AG04449 (cell line): ENCODE measurements at regions not wholly inside any gene's neighbourhood (a gene's known extent, or its start where the extent isn't known, plus 50 kb on each side); places are given as distances from the start of the nearest gene placed in this dataset.

Source experiments
- CTCF ChIA-PET: fragments of 350-600 bp; formaldehyde crosslinking; extraction: SDS; loops from one replicate; lab custom pipeline; 2021; ENCODE audit warnings: antibody characterized with exemption; lab: Yijun Ruan, JAX
- POLR2A ChIA-PET: fragments of 400-600, 350-600 bp; formaldehyde crosslinking; extraction: SDS; loops from one replicate; lab custom pipeline; 2020; ENCODE audit warnings: antibody characterized with exemption, inconsistent platforms; lab: Yijun Ruan, JAX
- DNase-seq: peaks from one replicate; pipeline ENCODE4 v3.0.0-alpha.2; 2010; ENCODE audit warnings: low read depth, low spot score
- H3K4me3 ChIP-seq: 2 replicates; pipeline ENCODE4 v1.5.1; 2011; ENCODE audit warnings: low read depth, mild to moderate bottlenecking, control low read depth, low read length
- TF ChIP-seq, protein P1 (sequence below): IDR thresholded peaks from one replicate; pipeline ENCODE4 v1.5.1; 2011; ENCODE audit warnings: mild to moderate bottlenecking, moderate library complexity, low read length, control low read depth, inconsistent platforms; ENCODE audit not compliant: insufficient read depth; ENCODE audit errors: missing control alignments

DNA sequence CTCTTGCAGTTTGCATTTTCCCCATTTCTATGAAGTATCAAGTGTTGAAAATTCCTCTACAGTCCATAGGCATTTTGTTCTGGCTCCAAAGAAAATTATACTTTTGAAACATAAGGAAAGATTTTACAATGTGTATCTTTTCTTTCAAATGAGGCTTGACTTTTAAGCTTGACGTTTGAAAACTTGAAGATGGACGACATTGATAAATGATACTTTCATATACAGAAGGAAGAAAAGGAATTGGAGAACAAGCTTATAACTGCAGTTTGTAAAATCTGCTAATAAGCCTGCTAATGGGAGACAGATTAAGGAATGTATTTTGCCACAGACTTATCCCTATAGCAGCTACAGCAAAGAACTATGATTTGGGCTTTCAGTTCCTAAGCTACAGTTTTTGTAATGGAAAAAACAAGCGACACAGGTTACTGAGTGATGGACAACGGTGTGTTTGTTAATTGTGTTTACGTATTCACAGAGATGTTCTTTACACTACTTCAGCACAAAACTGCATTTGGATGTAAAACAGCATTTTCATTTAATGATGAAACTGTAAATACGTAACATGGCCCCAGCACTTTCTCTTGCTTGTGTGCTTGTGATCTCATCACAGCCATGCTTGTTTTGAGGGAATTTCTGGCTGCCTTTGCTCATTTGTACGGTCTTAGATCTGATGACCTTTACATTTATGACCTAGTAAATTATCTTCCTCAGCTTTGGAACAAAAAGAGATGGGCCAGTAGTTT is 83.2 kb upstream of the FAT1 start:
- H3K4me3 ChIP-seq = no peak overlapping the region
- CTCF ChIA-PET = interaction anchor here (0.8 kb wide), 2 partner anchors 15 to 17 kb away, joined by 3 read pairs; no protein-coding TSS in a partner anchor
- TF ChIP-seq, protein P1, sequence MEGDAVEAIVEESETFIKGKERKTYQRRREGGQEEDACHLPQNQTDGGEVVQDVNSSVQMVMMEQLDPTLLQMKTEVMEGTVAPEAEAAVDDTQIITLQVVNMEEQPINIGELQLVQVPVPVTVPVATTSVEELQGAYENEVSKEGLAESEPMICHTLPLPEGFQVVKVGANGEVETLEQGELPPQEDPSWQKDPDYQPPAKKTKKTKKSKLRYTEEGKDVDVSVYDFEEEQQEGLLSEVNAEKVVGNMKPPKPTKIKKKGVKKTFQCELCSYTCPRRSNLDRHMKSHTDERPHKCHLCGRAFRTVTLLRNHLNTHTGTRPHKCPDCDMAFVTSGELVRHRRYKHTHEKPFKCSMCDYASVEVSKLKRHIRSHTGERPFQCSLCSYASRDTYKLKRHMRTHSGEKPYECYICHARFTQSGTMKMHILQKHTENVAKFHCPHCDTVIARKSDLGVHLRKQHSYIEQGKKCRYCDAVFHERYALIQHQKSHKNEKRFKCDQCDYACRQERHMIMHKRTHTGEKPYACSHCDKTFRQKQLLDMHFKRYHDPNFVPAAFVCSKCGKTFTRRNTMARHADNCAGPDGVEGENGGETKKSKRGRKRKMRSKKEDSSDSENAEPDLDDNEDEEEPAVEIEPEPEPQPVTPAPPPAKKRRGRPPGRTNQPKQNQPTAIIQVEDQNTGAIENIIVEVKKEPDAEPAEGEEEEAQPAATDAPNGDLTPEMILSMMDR = no peak
- POLR2A ChIA-PET = no interaction called here
- DNase-seq = no peak

DNA sequence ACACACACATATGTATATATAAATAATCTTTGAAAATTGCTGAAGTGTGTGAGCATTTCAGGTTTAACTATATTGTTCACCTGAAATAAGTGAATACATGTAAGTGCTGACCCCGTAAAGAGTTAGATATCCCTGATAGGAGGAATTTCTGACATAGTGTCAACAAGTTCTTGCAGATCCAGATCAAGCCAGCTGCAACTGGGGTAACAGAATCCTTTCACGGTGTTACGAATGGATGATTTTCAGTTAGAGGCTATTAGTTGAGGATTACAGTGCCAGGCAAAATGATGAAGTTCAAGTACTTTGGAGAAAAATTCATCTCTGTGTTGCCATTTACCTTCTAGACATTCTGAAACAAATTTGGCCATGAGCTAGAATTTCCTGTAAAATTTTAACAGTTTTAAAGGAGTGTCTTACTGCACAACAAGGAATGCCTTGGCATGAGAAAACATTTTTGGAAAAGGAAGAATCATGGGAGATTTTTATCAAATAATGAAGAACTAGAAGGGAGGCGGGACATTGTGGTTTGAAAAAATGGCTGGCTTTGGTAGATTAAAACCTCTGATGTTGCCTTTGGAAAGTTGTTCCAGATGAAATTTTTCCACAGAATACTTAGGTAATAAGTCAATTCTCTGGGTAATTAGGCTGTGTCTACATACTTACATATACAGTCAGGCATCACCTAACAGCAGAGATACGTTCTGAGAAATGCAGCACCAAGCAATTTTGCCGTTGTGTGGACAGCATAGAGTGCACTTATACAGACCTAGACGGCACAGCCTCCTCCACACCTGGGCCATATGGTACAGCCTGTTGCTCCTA is 84.4 kb upstream of the FAT1 start:
- no peak for DNase-seq
- no peak overlapping the region for H3K4me3 ChIP-seq
- ChIA-PET POLR2A (interaction anchor here (1.4 kb wide), 1 partner anchor 82 kb away, joined by 8 read pairs; no protein-coding TSS in a partner anchor), CTCF (interaction anchor here (0.8 to 1.2 kb wide), 3 partner anchors 10 to 16 kb away, joined by 3 read pairs; no protein-coding TSS in a partner anchor)
- TF ChIP-seq, protein P1 = no peak

DNA sequence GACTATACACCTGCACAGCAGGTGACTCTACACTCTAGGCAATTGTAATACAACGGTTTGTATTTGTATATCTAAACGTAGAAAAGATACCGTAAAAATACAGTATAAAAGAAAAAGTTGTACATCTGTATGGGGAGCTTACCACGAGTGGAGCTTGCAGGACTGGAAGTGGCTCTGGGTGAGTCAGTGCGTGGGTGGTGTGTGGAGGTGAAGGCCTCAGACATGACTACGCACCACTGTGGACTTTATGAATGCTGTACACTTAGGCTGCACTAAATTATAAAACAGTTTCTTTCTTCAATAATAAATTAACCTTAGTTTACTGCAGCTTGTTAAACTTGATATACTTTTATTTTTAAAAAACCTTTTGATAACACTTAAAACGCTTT is 85.0 kb upstream of the FAT1 start:
- H3K4me3 ChIP-seq = no peak overlapping the region
- CTCF ChIA-PET = interaction anchor here (0.9 to 1.2 kb wide), 3 partner anchors 9 to 74 kb away, joined by 3 read pairs; no protein-coding TSS in a partner anchor
- POLR2A ChIA-PET = interaction anchor here (0.7 to 1.4 kb wide), 2 partner anchors 19 to 83 kb away, joined by 3 to 8 read pairs; no protein-coding TSS in a partner anchor
- TF ChIP-seq, protein P1 = no peak
- DNase-seq = no peak

DNA sequence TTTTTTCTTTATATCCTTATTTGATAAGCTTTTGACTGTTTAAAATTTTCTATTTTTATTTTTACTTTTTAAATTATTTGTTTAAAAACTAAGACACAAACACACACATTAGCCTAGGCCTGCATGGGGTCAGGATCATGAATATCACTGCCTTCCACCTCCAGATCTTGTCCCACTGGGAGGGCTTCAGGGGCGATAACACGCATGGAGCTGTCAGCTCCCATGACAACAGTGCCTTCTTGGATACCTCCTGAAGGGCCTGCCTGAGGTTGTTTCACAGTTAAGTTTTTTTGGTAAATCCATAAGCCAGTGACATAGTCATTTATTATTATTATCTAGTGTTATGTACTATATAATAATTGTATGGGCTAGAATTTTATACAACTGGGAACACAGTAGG is 85.4 kb upstream of the FAT1 start:
- no peak for DNase-seq
- no peak overlapping the region for H3K4me3 ChIP-seq
- TF ChIP-seq, protein P1 = no peak
- ChIA-PET CTCF (interaction anchor here (1.0 to 1.2 kb wide), 2 partner anchors 14 to 74 kb away, joined by 3 read pairs; no protein-coding TSS in a partner anchor), POLR2A (interaction anchor here (0.7 to 1.4 kb wide), 2 partner anchors 20 to 83 kb away, joined by 3 to 8 read pairs; no protein-coding TSS in a partner anchor)

DNA sequence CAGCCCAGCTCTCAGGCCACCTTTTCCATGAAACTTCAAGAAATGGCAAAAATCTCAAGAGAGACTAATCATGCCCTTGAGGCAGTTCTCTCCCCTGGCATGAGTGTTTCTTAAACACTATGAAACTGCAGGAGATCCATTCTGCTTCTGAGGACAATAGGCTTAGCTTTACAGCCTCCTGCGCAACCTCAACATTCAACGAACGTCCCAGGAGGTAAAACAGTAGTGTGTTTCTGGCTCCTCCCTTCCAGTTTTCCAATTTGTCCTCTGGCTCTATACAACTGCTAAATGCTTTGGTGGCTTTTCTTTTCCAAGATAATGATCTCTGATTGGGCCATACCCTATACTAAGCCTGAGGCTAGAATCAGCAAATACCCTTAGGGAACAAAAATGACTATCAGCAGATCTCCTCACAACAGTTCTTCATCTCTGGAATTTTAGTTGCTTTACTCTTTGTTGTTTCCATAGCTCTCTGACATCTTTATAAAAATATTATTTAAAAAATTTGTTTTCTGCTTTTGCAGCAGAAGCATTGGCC is 87.0 kb upstream of the FAT1 start:
- POLR2A ChIA-PET = no interaction called here
- no peak overlapping the region for H3K4me3 ChIP-seq
- TF ChIP-seq, protein P1 = no peak
- no peak for DNase-seq
- CTCF ChIA-PET = no interaction called here
